IPS-18a (cell line): ENCODE measurements at regions not wholly inside any gene's neighbourhood (a gene's known extent, or its start where the extent isn't known, plus 50 kb on each side); places are given as distances from the start of the nearest gene placed in this dataset.

Source experiments
- H3K27ac ChIP-seq: one replicate; pipeline ENCODE4 v1.5.1; 2013; ENCODE audit warnings: low read length
- H3K27me3 ChIP-seq: one replicate; pipeline ENCODE4 v1.6.1; 2013; ENCODE audit warnings: mild to moderate bottlenecking, low read length; ENCODE audit not compliant: control insufficient read depth, insufficient read depth
- H3K36me3 ChIP-seq: one replicate; pipeline ENCODE4 v1.6.1; 2013; ENCODE audit warnings: low read depth, low read length; ENCODE audit not compliant: control insufficient read depth
- H3K4me1 ChIP-seq: one replicate; pipeline ENCODE4 v1.6.1; 2013; ENCODE audit warnings: low read depth, low read length; ENCODE audit not compliant: control insufficient read depth
- H3K4me3 ChIP-seq: one replicate; pipeline ENCODE4 v1.5.1; 2013; ENCODE audit warnings: low read length
- H3K9ac ChIP-seq: one replicate; pipeline ENCODE4 v1.6.1; 2013; ENCODE audit warnings: mild to moderate bottlenecking, low read length, moderate library complexity
- H3K9me3 ChIP-seq: one replicate; pipeline ENCODE4 v1.6.1; 2013; ENCODE audit warnings: low read depth, low read length; ENCODE audit not compliant: control insufficient read depth

DNA sequence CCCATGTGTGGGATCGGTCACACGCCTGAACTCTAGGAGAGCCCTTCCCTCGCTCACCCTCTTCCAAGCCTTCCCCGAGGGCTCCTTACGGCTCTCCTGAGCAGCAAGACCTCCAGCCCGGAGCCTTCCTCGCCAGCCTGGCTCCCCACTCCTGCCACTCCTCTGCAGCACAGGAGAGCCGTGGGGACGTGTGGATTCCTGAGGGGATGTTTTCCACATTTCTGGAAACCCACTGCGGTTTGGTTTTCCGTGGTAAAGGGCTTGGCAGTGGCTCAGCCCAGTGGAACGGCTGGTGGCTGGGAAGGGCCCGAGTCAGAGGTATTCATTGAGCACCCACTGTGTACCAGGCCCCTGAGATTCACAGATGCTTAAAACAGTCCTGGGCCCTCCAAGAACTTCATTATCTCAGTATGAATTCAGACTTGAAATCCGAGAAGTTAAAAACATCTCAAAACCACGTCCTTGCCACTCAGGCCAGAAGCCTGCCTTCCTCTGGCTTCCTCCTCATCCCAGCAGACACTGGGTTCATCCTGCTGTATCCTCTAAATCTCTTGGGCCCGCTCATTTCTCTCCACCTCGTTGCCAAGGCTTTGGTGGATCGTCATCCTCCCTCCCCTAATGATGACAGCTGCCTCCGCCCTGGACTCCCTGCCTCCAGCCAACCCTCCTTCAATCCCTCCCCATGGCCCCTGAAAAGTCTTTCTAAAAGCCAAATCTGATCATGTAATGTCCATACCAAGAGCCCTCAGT is 109.6 kb downstream of the FGF18 start:
- no peak overlapping the region for H3K9ac ChIP-seq
- H3K27me3 ChIP-seq = no peaks in the 10 kb centered on the region
- H3K9me3 ChIP-seq = no peaks in the 10 kb centered on the region
- no peak overlapping the region for H3K27ac ChIP-seq
- H3K4me1 ChIP-seq = peaks cover 2% of the 10 kb centered on the region
- no peaks in the 10 kb centered on the region for H3K36me3 ChIP-seq
- H3K4me3 ChIP-seq = no peak overlapping the region

DNA sequence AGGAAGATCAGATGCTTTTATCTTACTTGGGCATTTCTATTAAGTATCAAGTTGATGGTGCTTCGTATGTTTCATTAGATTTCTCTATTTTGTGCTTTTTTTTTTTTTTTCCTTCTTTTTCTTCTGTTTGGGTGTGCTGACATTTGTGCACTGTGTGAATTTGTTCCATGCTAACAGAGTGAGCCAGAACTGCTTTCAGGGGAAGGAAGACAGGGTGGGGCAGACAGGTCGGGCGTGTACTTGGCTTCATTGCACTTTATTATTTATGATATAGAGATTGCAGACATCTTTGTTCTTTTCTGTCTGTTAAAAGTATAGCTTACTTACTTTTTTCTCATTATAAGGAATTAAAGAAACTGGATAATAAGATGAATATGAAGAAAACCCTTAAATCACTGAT is 112.2 kb downstream of the FGF18 start:
- H3K9me3 ChIP-seq = no peaks in the 10 kb centered on the region
- H3K27me3 ChIP-seq = no peaks in the 10 kb centered on the region
- no peaks in the 10 kb centered on the region for H3K36me3 ChIP-seq
- peaks cover 26% of the 10 kb centered on the region for H3K4me1 ChIP-seq
- H3K4me3 ChIP-seq = no peak overlapping the region
- no peak overlapping the region for H3K9ac ChIP-seq
- H3K27ac ChIP-seq = no peak overlapping the region

DNA sequence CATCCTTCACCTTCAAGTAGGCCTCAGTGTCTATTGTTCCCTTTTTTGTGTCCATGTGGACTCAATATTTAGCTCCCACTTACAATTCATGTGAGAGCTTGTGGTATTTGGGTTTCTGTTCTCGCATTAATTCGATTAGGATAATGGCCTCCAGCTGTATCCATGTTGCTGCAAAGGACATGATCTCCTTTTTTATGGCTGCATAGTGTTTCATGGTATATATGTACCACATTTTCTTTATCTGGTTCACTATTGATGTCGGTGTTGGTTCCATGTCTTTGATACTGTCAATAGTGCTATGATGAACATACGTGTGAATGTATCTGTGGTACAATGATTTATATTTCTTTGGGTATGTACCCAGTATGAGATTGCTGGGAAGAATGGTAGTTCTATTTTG is 113.7 kb downstream of the FGF18 start:
- no peaks in the 10 kb centered on the region for H3K36me3 ChIP-seq
- no peak overlapping the region for H3K9ac ChIP-seq
- no peaks in the 10 kb centered on the region for H3K27me3 ChIP-seq
- H3K4me1 ChIP-seq = peaks cover 26% of the 10 kb centered on the region
- H3K27ac ChIP-seq = no peak overlapping the region
- no peak overlapping the region for H3K4me3 ChIP-seq
- H3K9me3 ChIP-seq = no peaks in the 10 kb centered on the region

DNA sequence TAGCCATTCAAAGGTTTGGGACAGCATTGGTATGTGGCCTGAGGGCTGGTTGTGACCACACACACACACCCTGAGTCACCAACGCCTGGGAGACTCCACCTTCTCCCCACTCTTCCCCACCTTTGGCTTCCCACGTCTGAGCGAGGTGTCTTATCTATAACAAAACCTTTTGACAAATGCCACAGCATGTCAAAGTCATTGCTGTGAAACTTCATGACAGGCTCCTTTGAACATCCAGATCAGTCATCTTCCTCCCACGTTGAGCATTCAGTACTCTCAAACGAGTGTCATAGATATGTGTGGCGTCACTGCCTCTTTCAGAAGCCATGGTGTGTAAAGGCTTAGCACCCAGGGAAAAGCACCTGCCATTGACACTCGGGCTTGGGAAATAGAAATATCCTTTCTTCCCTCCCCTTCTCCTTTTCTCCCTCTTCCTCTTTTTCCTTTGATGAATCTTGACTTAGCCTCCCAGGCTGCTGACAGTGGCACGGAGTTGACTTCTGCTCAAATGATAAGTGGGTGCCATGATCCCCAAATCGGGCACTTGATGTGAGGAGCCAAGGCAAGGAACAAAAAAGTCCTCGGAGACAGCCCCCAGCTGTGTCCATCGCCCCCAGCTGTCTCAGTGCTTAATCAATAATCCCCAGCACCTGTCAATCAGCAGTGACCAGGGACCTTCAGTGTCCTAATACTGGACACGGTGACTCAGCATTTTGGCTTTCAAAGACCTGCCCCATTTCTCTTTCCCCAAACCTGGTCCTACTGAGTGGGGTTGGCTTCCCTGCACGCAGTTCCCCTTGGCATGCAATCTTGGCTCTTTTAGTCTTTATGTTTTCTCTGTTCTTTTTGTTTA is 114.8 kb downstream of the FGF18 start:
- Histone ChIP-seq H3K4me3 (no peak overlapping the region), H3K27me3 (no peaks in the 10 kb centered on the region), H3K9me3 (no peaks in the 10 kb centered on the region), H3K27ac (no peak overlapping the region), H3K36me3 (no peaks in the 10 kb centered on the region), H3K9ac (no peak overlapping the region), H3K4me1 (peaks cover 26% of the 10 kb centered on the region)

DNA sequence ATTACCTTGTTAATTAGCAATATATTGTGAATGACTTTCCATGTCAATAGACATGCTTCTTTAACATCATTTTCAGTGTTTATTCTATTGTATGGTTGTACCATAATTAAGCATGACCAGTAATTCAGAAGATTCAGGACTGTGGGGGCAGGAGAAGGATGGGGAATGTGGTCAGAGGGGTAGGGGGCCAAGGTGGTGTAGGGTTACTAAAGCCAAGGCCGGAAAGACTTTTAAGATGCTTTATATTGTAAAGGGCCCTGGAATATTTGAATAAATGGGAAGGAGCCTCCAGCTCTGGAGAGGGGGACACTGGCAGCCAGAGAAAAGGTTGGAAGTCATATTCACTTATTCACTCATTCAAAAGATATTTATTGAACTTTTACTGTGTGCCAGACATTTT is 115.7 kb downstream of the FGF18 start:
- Histone ChIP-seq H3K4me3 (no peak overlapping the region), H3K4me1 (peaks cover 26% of the 10 kb centered on the region), H3K9me3 (no peaks in the 10 kb centered on the region), H3K27me3 (no peaks in the 10 kb centered on the region), H3K9ac (no peak overlapping the region), H3K36me3 (no peaks in the 10 kb centered on the region), H3K27ac (no peak overlapping the region)

DNA sequence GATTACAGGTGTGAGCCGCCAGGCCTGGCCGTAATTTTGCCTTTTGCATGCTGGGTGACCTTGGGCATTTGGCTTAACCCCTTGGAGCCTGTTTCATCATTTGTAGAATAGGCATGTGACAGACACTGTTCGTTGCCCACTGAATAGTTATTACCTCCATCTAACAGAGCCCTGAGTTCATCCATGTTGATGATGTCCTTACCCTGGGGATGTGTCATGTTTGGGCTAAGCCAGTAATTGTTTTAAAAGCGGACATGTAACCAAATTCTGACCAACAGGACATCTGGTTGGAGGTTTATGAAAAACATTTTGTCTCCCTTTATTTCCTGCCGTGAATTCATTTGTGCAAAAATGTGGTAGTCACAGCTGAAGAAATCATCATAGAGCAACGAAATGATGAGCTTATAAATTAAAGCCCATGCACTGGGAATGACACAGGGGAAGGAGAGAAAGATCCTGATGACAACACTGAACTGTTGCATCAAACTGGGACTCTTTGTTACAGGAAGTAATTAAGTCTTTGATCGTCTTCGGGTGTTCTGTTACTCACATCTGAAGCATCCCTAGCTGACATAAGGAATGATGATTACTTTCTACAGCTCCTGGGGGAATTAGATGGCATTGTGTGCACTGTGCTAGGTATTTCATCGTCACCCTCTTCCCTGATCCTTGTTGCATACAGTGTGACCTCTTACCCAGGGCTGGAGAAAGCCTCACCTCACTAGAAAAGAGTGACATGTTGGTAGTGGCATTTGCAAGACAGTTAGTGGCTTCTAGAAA is 117.8 kb downstream of the FGF18 start:
- Histone ChIP-seq H3K27ac (no peak overlapping the region), H3K36me3 (no peaks in the 10 kb centered on the region), H3K4me1 (peaks cover 26% of the 10 kb centered on the region), H3K9me3 (no peaks in the 10 kb centered on the region), H3K9ac (no peak overlapping the region), H3K4me3 (no peak overlapping the region), H3K27me3 (no peaks in the 10 kb centered on the region)

DNA sequence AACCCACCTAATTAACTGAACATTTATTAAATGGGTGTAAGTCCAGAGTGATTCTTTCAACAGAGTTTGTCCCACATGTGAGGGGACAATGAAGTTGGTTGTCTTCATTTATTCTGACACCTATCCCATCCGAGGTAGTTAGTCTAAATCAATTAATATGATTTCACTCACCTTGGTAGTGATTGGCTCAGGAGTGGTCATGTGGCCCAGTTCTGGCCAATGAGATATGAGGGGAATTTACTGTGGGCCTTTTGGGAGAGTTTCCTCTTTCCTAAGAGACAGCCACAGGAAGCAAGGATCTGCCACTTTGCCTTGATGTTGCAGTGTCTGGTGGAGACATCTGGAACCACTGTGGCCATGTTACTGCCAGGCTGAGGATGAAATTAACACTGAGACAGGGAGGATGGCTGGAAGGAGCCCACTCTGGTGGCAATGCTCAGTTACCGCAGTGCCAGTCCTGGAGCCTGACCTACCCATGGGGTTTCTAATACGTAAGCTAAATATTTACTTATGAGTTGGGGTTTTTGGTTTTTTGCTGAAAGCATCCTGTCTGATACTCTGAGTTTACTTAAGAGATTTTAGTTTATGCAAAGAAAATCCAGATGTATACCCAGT is 118.6 kb downstream of the FGF18 start:
- H3K27ac ChIP-seq = no peak overlapping the region
- no peaks in the 10 kb centered on the region for H3K36me3 ChIP-seq
- H3K4me3 ChIP-seq = no peak overlapping the region
- H3K27me3 ChIP-seq = no peaks in the 10 kb centered on the region
- H3K9ac ChIP-seq = no peak overlapping the region
- peaks cover 26% of the 10 kb centered on the region for H3K4me1 ChIP-seq
- no peaks in the 10 kb centered on the region for H3K9me3 ChIP-seq

DNA sequence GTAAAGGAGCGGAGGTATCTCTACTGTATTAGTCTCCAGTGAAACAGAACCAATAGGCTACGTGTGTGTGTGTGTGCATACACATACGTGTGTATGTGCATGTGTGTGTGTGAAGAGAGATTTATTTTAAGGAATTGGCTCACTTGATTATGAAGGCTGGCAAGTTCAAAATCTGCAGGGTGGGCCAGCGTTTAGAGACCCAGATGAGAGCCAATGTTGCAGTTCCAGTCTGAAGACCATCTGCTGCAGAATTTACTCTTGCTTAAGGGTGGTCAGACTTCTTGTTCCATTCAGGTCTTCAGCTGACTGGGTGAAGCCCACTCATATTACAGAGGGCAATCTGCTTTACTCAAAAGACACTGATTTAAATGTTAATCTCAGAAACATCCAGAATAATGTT is 119.2 kb downstream of the FGF18 start:
- no peak overlapping the region for H3K4me3 ChIP-seq
- H3K27me3 ChIP-seq = no peaks in the 10 kb centered on the region
- no peaks in the 10 kb centered on the region for H3K36me3 ChIP-seq
- H3K9me3 ChIP-seq = no peaks in the 10 kb centered on the region
- peaks cover 26% of the 10 kb centered on the region for H3K4me1 ChIP-seq
- H3K27ac ChIP-seq = no peak overlapping the region
- H3K9ac ChIP-seq = no peak overlapping the region

DNA sequence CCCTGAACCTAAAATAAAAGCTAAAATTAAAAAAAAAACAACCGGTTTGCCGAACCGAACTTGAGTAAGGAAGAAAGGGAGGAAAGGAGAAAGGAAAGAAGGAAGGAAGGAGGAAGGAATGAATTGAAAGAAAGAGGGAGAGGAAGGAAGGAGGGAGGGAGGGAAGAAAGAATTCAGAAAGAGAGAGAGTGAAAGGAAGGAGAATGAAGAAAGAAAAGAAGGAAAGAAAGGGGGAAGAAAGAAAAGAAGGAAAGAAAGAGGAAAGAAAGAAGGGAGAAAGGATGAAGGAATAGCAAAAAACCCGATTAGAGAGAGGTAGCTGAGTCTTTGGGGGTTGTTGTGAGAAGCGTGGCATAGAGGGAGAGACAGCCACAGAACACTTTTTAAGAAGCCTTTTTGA is 121.4 kb downstream of the FGF18 start:
- H3K36me3 ChIP-seq = no peaks in the 10 kb centered on the region
- H3K27me3 ChIP-seq = no peaks in the 10 kb centered on the region
- H3K4me3 ChIP-seq = no peak overlapping the region
- peaks cover 7% of the 10 kb centered on the region for H3K4me1 ChIP-seq
- no peak overlapping the region for H3K27ac ChIP-seq
- H3K9ac ChIP-seq = no peak overlapping the region
- no peaks in the 10 kb centered on the region for H3K9me3 ChIP-seq

DNA sequence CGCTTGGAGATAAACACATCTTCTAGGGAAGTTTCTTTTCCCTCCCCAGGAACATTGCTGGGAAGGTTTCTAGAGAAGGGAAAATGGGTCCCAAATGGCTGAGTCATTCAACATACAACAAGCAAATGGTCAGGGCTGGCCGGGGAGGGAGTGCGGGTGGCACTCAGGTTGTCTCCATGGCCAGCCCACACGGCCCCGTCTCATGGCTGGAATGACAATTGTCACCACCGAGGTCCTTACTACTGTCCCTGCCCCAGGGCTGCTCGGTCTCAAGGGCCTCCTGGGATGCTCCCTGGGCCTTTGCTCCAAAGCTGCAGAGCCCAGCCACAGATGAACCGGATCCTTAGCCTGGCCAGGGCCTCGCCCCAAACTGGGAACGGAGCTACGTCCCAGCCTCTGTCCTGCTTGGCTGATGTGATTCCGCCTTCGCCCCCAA is 121.9 kb downstream of the FGF18 start:
- H3K9ac ChIP-seq = no peak overlapping the region
- H3K36me3 ChIP-seq = no peaks in the 10 kb centered on the region
- peaks cover 2% of the 10 kb centered on the region for H3K4me1 ChIP-seq
- no peaks in the 10 kb centered on the region for H3K9me3 ChIP-seq
- H3K27me3 ChIP-seq = no peaks in the 10 kb centered on the region
- no peak overlapping the region for H3K4me3 ChIP-seq
- no peak overlapping the region for H3K27ac ChIP-seq

DNA sequence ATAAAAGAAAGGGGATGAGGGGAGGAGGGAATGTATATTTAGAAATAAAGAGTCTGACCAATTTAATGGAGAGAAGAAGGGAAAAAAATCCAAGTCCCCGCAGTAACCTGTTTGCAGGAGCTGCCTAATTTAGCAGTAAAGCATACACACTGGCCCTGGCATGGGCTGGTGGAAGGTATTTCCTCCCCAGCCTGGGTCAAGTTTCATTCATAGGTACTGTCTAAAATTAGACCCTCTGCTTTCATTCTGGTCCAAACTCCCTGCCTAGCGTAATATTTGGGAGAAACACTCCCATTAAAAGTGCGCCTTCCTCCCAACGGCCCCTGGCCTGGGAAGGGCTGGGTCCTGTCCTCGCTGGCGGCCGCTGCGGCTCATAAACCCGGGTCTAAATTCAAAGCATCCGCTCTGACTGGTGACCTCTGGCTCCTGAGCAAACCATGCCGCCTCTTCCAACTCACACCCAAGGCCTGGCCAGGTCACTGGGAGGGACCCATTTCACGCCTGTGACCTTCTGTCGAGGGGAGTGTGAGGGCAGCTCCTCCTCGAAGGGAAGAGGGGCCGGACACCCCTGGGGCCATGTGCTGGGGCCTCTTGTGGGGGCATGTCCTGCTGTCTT is 123.2 kb downstream of the FGF18 start:
- no peaks in the 10 kb centered on the region for H3K9me3 ChIP-seq
- H3K4me3 ChIP-seq = no peak overlapping the region
- no peaks in the 10 kb centered on the region for H3K27me3 ChIP-seq
- no peak overlapping the region for H3K27ac ChIP-seq
- no peaks in the 10 kb centered on the region for H3K36me3 ChIP-seq
- no peak overlapping the region for H3K9ac ChIP-seq
- no peaks in the 10 kb centered on the region for H3K4me1 ChIP-seq
